ENCODE measurements at regions not wholly inside any gene's neighbourhood (a gene's known extent, or its start where the extent isn't known, plus 50 kb on each side); places are given as distances from the start of the nearest gene placed in this dataset.

- DNase-seq = no peak
Measured at GRCh38 chr3:132196113-132196512, 121.1 kb upstream of the ACP3 start.

GRCh38 chr3:132198516-132198915 lies 118.7 kb upstream of the ACP3 start:
- no peak for DNase-seq

- no peak for DNase-seq
Measured at GRCh38 chr3:132199451-132199850, 117.8 kb upstream of the ACP3 start.

- no peak for DNase-seq
Measured at GRCh38 chr3:132202586-132202985, 114.6 kb upstream of the ACP3 start.

DNA sequence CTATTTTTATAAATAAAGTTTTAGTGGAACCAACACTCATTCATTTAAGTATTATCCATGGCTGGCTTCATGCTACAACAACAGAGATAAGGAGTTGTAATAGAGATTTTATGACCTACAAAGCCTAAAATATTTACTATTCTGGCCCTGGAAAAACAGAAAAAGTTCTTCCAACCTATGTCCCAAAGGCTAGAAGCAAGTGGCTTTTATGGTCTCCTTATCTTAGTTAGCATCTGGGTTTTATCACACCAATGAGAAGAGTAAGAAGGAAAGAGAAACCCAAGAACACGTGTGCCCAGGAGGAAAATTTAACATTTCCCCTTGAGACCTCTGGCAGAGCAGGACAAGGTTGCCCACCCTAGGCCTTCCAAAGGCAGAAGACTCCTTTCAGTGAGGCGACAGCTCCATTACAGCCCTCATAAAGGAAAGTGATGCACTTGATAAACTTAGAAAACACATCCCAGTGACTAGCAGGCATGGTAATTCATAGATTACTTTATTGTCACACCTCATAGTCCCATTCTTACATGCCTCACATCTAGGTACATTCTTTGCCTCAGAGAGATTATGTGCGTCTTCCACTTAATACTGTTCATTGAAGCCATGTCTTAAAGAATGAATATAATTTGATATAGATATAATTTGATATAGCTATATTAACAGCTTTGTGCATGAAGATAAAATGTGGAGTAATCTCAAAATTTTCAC lies 113.2 kb upstream of the ACP3 start:
- DNase-seq = no peak

DNA sequence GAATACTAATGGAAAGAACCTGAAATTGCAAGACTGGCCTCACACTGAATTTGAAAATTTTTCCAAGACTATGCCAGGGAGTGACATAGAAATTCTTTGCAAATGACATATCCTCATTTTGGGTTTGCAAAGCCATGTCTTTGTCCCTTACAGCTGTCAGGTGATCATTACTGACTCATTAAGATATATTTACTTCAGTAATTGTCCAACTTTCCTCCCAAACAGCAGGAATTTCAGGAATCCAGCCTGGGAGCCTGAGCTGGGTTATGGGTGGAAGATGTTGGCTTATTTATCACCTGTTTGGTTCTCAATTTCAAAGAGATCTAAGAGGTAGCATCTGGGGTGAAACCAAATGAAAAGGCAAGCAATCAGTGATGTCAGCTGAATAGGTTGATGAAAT lies 111.6 kb upstream of the ACP3 start:
- DNase-seq = no peak

DNA sequence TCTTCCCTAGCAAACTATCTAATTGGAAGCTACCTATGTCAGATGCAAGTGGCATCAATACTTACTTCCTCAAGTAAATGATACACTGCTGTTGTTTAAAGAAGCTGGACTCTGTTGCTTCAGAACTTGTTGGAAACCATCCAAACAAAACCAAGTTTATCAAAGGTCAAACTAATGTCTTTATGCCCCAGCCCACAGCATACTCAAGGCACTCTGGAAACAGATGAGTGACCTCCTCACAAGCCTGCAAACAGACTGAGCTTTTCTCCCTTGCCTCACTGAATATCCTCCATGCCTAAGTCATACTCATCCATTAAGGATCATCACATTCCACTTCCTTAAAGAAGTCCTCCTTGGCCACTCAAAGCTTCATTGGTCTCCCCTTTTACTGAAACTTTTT lies 107.4 kb upstream of the ACP3 start:
- DNase-seq = no peak

DNA sequence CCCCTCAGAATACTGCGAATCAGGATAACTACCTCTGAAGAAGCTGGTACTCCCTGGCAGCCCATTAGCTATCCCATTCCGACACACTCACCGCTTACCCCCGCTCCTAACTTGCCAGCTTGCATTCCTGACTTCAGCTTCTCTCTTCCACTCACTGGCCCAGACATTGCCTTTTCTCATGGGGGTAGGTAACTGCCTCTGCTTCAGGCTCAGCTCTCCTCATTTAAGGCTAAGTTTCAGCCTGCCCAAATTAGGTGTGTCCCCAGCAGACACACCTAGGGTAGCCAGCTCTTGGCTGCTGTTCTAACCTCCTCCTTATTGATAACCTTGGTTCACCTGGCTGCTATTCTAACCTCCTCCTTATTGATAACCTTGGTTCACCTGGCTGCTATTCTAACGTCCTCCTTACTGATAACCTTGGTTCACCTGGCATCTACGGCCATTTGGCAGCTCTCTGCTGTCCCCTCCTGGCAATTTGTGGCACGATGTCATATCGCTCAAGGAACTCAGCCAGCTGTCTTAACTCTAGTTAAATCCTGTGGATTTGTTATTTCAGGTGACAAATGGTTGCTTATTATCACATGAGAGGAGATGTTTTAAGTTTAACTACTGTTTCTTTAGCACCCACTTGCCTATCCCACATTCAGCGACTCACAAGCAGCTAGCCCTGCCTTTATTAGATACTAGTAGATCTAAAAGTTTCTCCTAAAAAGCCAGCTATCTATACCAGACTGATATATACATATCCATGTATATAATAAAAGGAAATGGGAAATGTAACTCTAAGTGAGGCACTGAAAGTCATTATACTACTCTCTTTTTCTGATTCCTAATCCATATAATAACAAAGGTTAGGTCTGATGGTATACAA lies 106.5 kb upstream of the ACP3 start:
- DNase-seq = no peak

DNA sequence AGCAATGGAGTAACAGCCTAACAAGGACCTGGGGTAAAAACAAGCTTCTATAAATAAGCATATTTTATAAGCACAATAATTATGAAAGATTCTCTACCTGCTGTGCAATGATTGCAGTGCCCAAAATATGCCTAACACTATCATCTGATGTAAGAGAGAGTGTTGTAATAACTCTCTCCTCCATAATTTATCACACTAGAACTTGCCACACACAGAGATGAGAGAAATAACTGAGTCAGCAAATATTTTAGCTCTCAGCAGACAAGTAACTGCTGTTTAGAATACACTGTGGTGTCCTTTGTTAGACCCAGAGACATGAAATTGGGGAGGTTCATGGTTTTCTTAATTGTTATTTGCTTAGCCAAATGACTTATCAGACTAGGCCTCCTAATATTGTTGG lies 105.3 kb upstream of the ACP3 start:
- DNase-seq = no peak

DNA sequence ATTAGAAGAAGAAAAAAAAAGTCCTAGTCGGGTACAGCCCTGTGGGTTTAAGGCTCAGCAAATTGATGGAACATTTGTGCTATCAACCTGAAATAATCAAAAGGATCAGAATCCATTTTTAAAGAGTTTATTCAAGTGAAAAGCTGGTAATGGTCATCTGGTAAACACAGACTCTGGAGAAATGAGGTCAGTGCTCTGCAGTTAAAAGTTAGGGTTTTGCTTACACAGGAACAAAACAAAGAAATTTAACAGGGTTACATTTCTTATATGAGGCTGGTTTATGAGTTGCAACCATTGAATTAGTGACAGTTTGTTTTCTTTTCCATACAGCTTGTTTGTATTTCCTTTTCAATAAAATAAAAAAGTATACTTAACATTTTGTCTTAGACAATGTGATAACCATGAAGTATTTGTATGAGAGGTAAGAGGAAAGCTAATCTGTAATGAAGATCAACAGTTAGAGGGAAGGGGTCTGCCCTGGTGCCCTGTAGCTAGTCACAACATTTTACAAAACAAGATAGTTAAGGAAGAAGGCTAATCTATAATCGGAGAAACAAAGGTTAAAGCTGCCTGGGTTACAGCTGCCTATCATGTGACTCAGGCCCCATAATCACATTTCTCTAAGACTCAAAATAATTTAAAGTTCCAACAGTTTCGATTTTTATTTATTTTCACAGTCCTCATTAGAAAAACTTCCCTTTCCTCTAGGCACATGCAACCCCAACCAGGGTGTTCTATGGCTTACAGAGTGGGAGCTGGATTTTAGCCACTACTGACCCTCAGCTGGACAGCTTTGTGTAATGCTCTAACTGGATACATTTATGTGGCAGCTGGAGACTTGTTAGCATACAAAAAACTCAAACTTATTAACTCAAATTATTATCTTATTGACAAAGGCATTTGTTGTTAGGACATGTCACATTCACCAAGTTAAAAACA lies 98.1 kb upstream of the ACP3 start:
- DNase-seq = no peak

DNA sequence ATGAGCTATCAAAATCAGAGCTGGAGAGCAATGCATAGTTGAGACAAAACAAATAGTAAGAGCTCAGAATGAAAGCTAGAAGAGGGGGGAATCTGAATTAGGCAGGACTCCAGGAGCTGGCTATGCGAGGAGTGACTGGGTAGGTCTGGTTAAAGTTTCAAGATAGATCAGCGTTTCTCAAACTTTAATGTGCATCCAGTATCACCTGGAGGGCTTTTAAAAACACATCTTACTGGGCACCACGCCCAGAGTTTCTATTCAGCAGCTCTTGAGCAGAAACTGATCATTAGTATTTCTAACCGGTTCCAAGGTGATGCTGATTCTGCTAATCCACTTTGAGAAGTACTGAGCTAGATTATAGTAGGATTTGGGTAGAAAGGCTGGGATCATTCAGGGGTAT lies 96.2 kb upstream of the ACP3 start:
- DNase-seq = no peak

GRCh38 chr3:132222868-132223538 lies 94.2 kb upstream of the ACP3 start:
- DNase-seq = no peak

DNA sequence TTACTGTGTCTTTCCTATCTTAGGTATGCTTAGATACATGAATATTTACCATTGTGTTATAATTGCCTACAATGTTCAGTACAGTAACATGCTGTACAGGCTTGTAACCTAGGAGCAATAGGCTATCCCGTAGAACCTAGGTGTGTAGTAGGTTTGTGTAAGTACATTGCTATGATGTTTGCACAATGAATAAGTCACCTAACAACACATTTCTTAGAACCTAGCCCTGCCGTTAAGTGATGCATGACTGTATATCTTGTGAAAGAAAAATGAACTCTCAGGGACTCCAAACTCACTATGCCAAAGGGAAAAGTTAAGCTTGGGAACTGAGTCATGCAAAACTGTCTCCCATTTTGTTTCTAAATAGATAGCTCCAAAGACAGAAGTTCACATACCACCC lies 91.5 kb upstream of the ACP3 start:
- no peak for DNase-seq

GRCh38 chr3:132228923-132229322 lies 88.3 kb upstream of the ACP3 start:
- DNase-seq = no peak

DNA sequence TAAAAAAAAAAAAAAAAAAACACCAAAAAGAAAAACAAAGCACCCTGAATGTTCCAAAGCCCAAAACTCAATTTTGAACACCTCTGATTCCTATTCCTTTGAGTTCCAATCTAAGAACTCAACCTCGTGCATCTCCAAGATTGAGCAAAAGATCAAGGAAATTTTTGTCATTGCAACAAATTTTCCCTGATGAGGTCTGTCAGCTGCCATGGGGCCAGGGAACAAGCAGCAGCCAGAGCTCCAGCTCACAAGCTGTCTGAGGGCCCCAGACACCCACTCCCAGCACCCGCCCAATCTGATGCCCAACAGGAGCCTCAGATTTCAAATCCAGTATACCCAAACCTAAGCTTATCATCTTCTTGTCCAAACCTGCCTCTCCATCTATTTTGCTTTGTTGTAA lies 87.6 kb upstream of the ACP3 start:
- no peak for DNase-seq

GRCh38 chr3:132230156-132231000 lies 86.8 kb upstream of the ACP3 start:
- DNase-seq = no peak

- no peak for DNase-seq
Measured at GRCh38 chr3:132231633-132232032, 85.6 kb upstream of the ACP3 start.

- no peak for DNase-seq
Measured at GRCh38 chr3:132232231-132232792, 84.9 kb upstream of the ACP3 start.

- no peak for DNase-seq
Measured at GRCh38 chr3:132236701-132237651, 80.2 kb upstream of the ACP3 start.

DNA sequence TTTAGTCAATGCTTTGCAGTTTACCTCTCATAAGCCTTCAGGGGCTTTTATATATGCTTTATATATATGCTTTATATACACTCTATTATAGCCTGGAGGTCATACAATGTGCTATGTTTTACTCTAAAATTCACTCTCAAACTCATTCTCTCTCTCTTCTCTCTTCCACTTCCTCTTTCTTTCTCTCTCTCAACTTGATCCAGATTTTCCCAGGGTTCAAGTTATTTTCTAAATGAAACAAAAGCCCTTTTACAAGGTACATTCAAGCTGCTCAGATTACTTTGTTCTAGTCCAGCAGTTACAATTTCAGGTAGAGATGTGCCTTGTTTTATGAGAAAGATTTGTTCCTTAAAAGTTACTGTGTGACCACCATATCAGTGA lies 79.6 kb upstream of the ACP3 start:
- no peak for DNase-seq

All from CD4-positive, alpha-beta T cell treated with Interleukin-1 beta for 1 hour (primary cell).